ENCODE measurements at regions not wholly inside any gene's neighbourhood (a gene's known extent, or its start where the extent isn't known, plus 50 kb on each side); places are given as distances from the start of the nearest gene placed in this dataset.

- no peak for DNase-seq
These were observed 68.8 kb upstream of the ARHGAP18 start for GRCh38 chr6:129778793-129779192.

- no peak for DNase-seq
These were observed 67.4 kb upstream of the ARHGAP18 start for GRCh38 chr6:129777371-129777770.

- DNase-seq, result no peak
These were observed 66.8 kb upstream of the ARHGAP18 start for GRCh38 chr6:129776542-129777330.

DNA sequence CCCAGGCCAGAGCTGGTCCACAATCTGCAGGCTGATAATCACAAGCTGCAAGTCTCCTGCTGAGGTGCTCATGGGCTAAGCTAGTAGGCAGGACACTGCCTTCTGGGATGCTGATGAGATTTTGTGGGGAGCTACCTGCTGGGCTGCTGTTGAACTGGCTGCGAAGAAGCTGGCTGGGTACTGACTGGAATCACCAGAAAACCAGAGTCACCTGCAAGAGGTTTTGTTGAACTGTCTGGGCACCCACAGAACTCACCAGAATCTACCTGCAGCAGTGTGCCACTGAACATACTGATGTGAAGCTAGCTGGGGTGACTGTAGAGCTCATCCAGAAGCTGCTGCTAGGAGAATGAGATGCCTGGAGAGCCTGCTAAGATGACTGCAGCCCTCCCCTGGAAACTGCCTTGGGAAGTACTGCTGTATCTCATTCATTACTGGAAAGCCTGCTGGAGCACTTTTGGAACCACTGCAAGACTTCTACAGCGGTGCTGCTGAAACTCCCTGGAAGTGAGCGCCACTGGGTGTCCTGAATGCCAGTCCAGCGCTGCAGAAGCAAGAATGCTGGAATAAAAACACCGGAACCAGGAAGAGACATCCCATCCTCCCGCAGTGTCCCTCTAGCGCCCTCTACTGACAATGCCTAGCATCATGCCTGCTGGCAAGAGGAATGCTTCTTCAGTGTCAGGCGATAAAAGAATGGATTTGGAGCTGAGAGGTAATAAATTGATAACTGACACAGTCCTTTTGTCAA is 64.9 kb upstream of the ARHGAP18 start:
- peak; percentile 85 for DNase-seq

DNA sequence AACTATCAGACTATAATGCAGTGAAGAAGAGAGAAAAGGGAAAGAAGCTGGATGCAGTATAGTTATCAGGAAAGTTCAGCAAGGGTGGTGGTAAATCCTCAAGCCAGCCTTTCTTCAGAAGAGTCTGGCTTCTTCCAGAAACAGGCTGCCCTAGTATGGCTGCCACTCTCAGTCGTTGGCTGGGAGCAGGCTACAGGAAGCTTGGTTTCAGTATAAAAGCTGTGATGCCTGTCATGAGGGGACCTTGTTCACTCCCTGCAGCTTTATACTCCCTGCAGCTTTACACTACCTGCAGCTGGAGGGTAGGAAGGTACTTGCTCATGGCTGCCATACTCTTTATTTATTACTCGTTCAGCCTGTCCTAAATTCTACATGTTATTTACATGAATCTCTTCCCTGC is 63.3 kb upstream of the ARHGAP18 start:
- DNase-seq, result no peak

DNA sequence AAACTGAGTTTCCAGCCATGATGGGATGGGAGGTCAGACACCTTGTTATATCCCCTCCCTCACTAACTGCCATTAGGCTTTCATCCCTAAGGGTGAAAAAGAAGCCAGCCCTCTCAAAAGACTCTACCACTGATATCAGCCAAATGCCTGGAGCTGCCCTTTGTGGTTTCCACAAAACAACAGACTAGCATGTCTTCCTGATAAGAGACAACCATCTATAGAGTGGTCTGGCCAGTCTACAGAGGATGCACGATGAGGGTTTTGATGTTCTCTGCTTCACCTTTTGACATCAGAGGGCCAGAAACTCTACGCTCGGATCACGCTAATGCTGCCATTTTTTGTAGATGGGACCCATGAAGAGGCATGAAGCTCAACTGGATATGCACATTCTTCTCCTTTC is 61.7 kb upstream of the ARHGAP18 start:
- no peak for DNase-seq

- DNase-seq, result no peak
These were observed 58.0 kb upstream of the ARHGAP18 start for GRCh38 chr6:129767776-129768485.

GRCh38 chr6:129766959-129767728 is 57.2 kb upstream of the ARHGAP18 start:
- DNase-seq, result peak; percentile 54

DNA sequence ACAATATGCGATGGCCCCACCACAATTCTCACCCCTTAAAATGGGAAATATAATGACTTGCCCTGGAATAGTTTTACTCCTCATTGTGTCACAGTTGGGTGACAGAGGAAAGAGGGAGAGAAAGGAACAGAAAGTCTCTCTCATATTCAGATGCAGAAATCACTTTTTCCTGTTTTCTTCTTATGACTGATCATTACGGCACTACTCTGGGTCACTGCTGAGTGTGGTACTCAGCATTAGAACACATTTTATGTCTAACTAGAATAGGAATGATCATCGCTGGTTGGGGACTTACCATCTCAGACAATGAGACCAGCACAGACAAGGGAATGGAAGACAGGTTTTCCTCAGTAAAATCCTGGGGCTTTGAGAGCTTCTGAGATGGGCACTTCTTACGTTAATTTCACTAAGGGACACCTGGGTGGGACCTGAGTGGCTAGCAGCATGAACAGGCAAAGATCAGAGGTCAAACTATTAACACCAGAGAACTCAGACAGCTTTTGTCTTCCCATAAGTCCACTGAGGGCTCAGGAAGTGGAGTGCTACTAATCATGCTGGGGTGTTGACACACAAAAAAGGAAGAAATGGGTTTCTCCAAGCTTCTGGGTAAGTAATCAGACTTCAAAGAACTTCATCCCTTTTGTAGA is 54.9 kb upstream of the ARHGAP18 start:
- DNase-seq, result no peak

DNA sequence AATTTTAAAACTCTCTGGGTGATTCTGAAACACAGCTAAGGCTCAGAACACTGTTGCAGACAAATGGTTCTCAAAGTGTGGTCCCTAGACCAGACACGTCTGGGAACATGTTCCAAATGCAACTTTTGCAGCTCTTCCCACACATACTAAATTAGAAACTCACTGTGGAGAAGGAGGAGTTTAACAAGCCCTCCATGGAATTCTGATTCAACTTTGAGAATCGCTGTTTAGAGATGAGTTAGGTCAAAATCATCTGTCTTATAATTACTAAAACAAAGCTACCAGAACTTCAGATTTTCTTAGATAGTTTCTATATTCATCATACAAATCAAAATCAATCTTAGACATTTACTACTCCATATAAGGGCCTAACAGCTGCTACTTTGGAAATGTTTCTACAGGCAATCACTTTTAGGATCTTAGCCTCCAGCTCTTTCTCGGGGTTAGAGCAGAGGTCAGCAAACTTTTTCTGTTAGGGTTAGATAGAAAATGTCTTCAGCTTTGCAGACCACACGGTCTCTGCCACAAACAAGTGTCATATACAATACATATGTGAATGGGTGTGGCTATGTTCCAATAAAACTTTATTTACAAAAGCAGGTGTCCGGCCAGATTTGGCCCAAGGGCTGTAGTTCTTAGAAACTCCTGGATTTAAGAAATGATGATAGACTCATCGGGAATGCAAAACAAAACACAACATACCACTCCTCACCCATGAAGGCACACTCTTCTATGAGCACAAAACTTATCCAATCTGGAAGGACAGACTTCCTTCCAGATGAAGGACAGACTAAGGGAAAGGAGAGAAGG is 50.0 kb upstream of the ARHGAP18 start:
- peak; percentile 79 for DNase-seq
